GM21367 (cell line): ENCODE measurements at regions not wholly inside any gene's neighbourhood (a gene's known extent, or its start where the extent isn't known, plus 50 kb on each side); places are given as distances from the start of the nearest gene placed in this dataset.

Experiments used
- ATAC-seq: cut with Tn5 transposase; IDR thresholded peaks from one replicate; pipeline ENCODE4 v1.9.1; 2021; ENCODE audit not compliant: unreplicated experiment

- ATAC-seq, result no peak
These were observed 457.9 kb upstream of the TPK1 start for GRCh38 chr7:145293754-145294153.

- ATAC-seq, result no peak
These were observed 457.4 kb upstream of the TPK1 start for GRCh38 chr7:145293228-145293701.

GRCh38 chr7:145289384-145289783 lies 453.5 kb upstream of the TPK1 start:
- no peak for ATAC-seq

- no peak for ATAC-seq
These were observed 440.3 kb upstream of the TPK1 start for GRCh38 chr7:145276118-145276517.

- ATAC-seq, result no peak
These were observed 433.7 kb upstream of the TPK1 start for GRCh38 chr7:145269418-145270161.

DNA sequence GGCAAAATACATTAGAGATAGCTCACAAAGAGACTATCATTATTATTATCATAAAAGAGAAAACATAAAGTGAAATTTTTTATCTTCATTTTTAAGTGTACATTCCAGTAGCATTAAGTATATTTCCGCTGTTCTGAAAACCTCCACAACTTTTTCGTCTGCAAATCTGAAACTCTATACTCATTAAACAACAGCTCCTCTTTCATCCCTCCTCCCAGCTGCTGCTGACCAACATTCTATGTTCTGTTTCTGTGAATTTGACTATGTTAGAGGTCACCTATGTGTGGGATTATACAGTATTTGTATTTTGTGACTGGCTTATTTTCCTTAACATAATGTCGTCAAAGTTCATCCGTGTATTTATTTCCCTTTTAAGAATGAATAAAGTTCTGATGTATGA lies 429.3 kb upstream of the TPK1 start:
- no peak for ATAC-seq

- no peak for ATAC-seq
These were observed 428.0 kb upstream of the TPK1 start for GRCh38 chr7:145263886-145264285.

DNA sequence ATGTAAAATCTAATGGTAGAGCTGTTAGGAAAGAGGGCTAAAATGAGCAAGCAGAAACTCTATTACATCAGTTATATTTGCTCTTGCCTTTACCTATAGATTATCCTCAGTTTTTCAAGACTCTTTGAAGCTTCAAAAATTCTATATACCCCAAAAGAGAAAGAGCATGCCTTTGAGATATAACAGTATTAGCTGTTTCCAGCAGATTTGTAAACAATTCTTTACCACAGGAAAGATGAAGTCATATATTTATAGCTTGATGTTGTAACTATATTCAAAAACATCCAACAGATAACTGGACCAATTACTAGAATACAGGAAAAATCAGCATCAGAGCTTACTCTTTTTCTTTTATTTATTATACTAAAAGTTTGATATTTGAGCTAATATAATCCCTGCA lies 416.2 kb upstream of the TPK1 start:
- ATAC-seq, result no peak

DNA sequence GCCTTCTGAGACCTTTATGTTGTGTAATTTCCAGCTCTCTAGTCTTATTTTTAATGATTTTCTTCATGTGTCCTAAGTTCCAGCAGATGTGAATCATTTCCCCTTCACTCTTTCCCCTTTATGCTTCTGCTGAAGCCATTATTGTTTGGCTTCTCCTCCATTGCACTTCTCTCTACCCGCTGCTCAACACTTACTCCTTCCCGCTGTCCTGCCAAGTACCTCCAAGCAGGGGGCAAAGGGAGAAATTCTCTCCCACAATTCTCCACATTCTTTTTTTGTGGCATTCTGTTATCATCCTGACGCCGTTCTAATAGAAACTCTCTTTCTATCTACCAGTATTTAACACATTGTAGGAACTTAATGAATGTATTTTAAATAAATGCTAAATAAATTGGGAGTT lies 388.9 kb upstream of the TPK1 start:
- ATAC-seq, result no peak

DNA sequence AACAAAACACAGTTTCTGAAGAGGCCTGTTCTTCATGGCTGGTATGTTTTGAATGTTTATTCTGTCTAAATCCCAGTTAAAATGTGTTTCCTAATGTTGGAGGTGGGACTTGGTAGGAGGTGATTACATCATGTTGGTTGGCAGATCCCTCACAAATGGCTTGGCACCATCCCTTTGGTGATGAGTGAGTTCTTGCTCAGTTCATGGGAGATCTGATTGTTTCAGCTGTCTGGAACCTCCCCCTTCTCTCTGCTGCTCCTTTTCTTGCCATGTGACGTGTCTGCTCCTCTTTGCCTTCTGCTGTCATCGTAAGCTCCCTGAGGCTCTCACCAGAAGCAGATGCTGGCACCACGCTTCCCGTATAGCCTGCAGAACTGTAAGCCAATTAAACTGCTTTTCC lies 383.6 kb upstream of the TPK1 start:
- ATAC-seq, result no peak

GRCh38 chr7:145216866-145217265 lies 381.0 kb upstream of the TPK1 start:
- ATAC-seq, result no peak

DNA sequence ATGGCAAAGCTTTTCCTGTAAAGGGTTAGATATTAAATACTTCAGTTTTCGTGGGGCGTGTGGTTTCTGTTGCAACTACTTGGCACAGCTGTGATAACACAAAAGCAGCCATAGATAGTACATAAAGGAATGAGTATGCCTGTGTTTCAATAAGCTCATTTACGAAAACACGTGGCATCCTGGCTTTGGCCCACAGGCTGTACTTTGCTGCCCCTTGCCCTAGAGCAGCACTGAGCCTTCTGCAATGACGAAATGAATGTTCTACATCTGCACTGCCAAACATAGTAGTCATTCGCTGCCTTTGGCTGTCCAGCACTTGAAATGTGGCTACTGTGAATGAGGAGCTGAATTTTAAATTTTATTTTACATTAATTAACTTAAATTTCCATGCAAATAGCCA lies 376.2 kb upstream of the TPK1 start:
- ATAC-seq, result no peak

DNA sequence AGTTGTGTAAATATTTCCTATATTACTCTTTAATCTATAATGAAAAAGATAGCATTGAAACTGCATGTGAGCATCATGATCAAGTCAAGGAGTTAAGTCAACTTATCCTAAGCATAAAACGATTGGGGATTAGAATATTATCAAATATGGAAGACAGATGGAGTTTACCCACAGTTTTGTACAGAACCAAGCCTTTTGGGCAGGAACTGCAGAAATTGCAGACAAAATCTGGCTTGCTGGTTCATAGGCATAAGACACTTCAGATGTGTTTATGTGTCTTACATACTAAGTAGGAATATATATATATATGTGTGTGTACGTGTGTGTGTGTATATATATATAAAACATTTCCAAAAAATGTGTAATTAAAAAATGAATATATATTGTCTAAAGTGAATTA lies 375.4 kb upstream of the TPK1 start:
- no peak for ATAC-seq

DNA sequence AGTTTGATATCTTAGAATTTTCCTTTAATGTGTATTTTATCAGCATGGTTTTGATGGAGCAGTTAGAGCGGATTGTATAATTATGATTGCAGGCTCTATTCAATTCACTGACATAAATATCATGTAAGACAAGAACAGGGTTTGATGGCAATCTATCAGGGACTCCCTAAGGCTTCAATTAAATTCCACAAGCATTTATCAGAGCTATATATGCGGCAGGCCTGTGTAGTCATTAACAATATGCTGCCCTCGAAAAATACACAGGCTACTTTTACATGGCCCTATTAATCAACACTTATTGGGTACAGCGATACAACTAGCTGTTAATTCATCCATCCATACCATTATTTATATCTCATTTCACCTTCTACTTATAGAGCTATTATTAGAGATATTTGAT lies 358.1 kb upstream of the TPK1 start:
- ATAC-seq, result no peak

GRCh38 chr7:145184956-145185355 lies 349.1 kb upstream of the TPK1 start:
- no peak for ATAC-seq

DNA sequence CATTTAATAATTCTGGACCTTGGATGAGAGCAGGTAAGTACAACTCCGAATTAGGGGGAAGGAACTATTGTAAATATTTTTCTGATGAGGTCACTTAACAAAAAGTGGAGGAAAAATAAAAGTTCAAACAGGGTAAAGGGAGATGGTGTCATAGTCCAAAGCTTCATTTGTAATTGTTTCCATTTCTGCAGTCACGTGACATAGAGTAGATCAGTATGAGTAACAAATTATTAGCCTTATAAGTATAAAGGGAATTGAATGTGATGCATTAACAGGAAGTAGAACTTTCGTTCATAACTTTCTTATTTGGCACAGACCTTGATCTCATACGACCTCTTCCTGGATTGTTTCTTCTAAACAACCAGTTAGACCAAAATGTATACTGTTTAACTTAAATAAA lies 347.2 kb upstream of the TPK1 start:
- ATAC-seq, result no peak

DNA sequence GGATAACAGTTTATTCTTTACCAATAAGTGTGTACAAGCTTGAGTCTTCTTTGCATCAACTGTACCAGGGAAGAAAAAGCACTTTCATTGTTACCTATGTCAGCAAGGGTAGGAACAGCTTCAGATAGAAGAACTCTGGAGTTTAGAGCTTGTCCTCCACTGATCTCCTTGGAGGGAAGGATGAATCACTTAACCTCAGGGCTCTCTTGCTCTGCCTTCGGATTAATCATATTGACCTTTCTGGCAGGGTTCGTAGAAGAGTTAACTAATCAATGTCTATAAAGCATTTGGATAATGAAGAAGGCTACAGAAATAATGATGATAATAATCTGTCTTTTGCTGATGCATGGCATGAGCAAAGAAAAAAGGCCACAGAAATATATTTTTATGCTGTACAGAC lies 339.5 kb upstream of the TPK1 start:
- no peak for ATAC-seq

GRCh38 chr7:145169908-145170307 lies 334.1 kb upstream of the TPK1 start:
- ATAC-seq, result no peak

DNA sequence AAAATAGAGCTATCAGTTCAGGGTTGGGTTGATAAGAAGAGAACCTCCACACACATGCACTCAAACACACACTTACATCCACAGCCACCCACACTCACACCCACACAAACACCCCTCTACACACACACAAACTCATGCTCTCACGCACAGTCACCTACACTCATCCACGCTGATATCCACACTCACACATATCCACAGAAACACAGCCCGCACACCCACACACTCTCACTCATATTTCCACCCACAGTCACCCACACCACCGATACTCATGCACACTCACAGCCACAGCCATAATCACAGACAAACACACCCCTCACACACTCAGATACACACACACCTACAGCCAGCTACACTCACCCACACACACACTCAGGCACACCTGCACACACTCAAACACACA lies 333.0 kb upstream of the TPK1 start:
- ATAC-seq, result no peak

- no peak for ATAC-seq
These were observed 332.6 kb upstream of the TPK1 start for GRCh38 chr7:145168427-145168826.

GRCh38 chr7:145156834-145157233 lies 321.0 kb upstream of the TPK1 start:
- no peak for ATAC-seq

DNA sequence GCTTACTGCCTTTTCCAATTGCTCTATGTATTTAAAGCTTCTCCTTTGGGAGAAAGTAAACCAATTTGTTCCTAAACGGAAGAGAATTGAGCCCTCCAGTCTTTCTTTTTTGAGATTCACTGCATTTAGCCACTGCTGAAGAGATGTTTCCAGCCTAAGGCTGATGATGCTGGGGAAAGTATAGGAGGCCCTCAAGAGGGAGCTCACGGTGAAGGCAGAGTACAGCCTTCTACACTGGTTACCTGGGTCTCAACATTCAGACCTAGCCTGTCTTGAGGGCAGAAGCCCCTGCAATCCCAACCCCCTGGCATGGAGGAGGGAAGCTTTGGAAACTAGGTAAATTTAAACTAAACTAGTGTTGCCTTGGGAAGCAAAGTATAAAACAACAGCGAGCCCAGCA lies 316.7 kb upstream of the TPK1 start:
- no peak for ATAC-seq

GRCh38 chr7:145151676-145152075 lies 315.8 kb upstream of the TPK1 start:
- no peak for ATAC-seq
